Small intestine (tissue), 7 donors: ENCODE measurements at regions not wholly inside any gene's neighbourhood (a gene's known extent, or its start where the extent isn't known, plus 50 kb on each side); places are given as distances from the start of the nearest gene placed in this dataset.

ENCODE experiments used
- DNase-seq, 2 donors: peaks; one replicate each; pipeline versions ENCODE4 v3.0.0 to v3.0.0-alpha.2; 2013
- FAIRE-seq: peaks from 2 replicates; lab custom pipeline; 2012; peaks lifted over from hg19 to GRCh38; lab: Jason Lieb, UNC
- H3K27ac ChIP-seq, 3 donors: one replicate each; pipeline ENCODE4 v1.5.1; 2013; ENCODE audit warnings: low read length in 2 of 3, mild to moderate bottlenecking in 2 of 3, control low read depth in 1 of 3, inconsistent platforms in 1 of 3, low read depth in 1 of 3, moderate library complexity in 1 of 3
- H3K27me3 ChIP-seq, 3 donors: one replicate each; pipeline ENCODE4 v1.6.1; 2013; ENCODE audit warnings: low read length in 3 of 3, inconsistent platforms in 1 of 3; ENCODE audit not compliant: control insufficient read depth in 3 of 3, insufficient read depth in 3 of 3
- H3K36me3 ChIP-seq, 3 donors: one replicate each; pipeline ENCODE4 v1.6.1; 2013; ENCODE audit warnings: low read length in 3 of 3, inconsistent platforms in 1 of 3, low read depth in 1 of 3, mild to moderate bottlenecking in 1 of 3, moderate library complexity in 1 of 3; ENCODE audit not compliant: control insufficient read depth in 3 of 3, insufficient read depth in 2 of 3
- H3K4me1 ChIP-seq, 3 donors: one replicate each; pipeline ENCODE4 v1.6.1; 2013; ENCODE audit warnings: low read length in 2 of 3, inconsistent platforms in 1 of 3, low read depth in 1 of 3, mild to moderate bottlenecking in 1 of 3, moderate library complexity in 1 of 3; ENCODE audit not compliant: control insufficient read depth in 3 of 3, insufficient read depth in 2 of 3
- H3K4me3 ChIP-seq, 3 donors: one replicate each; pipeline ENCODE4 v1.5.1; 2013; ENCODE audit warnings: low read length in 3 of 3, control low read depth in 1 of 3, inconsistent platforms in 1 of 3, low read depth in 1 of 3, mild to moderate bottlenecking in 1 of 3, moderate library complexity in 1 of 3
- H3K9me3 ChIP-seq, 2 donors: one replicate each; pipeline ENCODE4 v1.6.1; 2013; ENCODE audit warnings: low read depth in 1 of 2, low read length in 1 of 2; ENCODE audit not compliant: control insufficient read depth in 2 of 2, insufficient read depth in 1 of 2
- WGBS, 3 donors: extraction: QIAGEN DNeasy Blood & Tissue Kit; methylation state at CpG; one replicate each; pipeline ENCODE4 v1.1.7; 2013; 5-methylcytosine and 5-hydroxymethylcytosine counted together
- donor health status: healthy with polysubstance abuse.
- donor health status: control.
- donor health status: control.
- donor health status: Bipolar disorder and iron deficiency.
- donor health status: healthy.

- DNase-seq = no peak
- WGBS, 3 donors = 73 to 78% (median 75%) methylated on average over 5 of the region's 5 CpGs
These were observed 390.4 kb upstream of the PLXNA2 start for GRCh38 chr1:208634346-208635140.

GRCh38 chr1:208637181-208637580 is 393.0 kb upstream of the PLXNA2 start:
- 68 to 72% (median 72%) methylated on average over 3 of the region's 3 CpGs for WGBS, 3 donors
- no peaks in the 10 kb centered on the region for H3K27me3 ChIP-seq
- FAIRE-seq (no peak), DNase-seq (no peak)
- no peaks in the 10 kb centered on the region for H3K4me1 ChIP-seq
- H3K36me3 ChIP-seq = no peaks in the 10 kb centered on the region
- no peaks in the 10 kb centered on the region for H3K9me3 ChIP-seq
- no peak overlapping the region for H3K27ac ChIP-seq
- no peak overlapping the region for H3K4me3 ChIP-seq

More at GRCh38 chr1:208634346-208635140, 390.4 kb upstream of the PLXNA2 start:
- Histone ChIP-seq H3K4me3 (no peak overlapping the region), H3K4me1 (no peaks in the 10 kb centered on the region), H3K27me3 (no peaks in the 10 kb centered on the region), H3K36me3 (no peaks in the 10 kb centered on the region), H3K9me3 (no peaks in the 10 kb centered on the region), H3K27ac (no peak overlapping the region)
- FAIRE-seq = no peak

DNA sequence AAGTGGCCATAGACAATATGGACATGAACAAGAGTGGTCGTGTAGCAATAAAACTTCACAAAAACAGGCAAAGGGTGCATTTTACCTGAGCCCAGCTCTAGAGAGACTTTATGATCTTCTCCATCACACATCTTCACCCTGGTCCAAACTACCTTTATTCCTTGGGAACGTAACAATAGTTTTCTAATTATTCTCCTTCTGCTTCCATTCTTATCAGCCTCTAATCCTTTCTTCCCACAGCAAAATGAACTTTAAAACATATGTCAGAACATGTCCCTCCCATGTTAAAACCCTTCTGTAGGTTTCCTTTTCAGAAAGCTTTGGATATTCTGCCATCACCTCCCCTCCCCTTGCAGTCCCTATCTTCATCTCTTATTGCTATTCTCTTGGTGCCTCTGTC is 395.2 kb upstream of the PLXNA2 start:
- H3K4me3 ChIP-seq = no peak overlapping the region
- no peaks in the 10 kb centered on the region for H3K9me3 ChIP-seq
- no peak for FAIRE-seq
- H3K36me3 ChIP-seq = no peaks in the 10 kb centered on the region
- no peaks in the 10 kb centered on the region for H3K4me1 ChIP-seq
- H3K27ac ChIP-seq = no peak overlapping the region
- no peaks in the 10 kb centered on the region for H3K27me3 ChIP-seq
- DNase-seq = no peak
- WGBS, 3 donors = 72 to 87% (median 79%) methylated on average over 2 of the region's 2 CpGs

DNA sequence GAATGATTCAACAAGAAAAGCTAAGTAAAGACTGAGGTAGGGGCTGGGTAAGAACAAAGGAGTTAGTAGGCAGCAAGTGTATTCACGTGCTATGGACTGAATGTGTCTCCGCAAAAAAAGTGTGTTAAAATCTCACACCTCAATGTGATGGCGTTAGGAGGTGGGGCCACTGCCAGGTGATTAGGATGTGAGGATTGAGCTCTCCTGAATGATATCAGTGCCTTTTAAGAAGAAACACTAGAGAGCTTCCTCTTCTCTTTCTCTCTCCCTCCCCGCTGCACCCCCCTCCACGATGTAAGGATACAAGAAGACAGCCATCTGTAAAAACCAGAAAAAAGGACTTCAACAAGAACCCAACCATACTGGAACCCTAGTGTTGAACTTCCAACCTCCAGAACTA is 396.1 kb upstream of the PLXNA2 start:
- 61 to 81% (median 69%) methylated on average over 5 of the region's 5 CpGs for WGBS, 3 donors
- no peak overlapping the region for H3K27ac ChIP-seq
- no peaks in the 10 kb centered on the region for H3K36me3 ChIP-seq
- H3K4me3 ChIP-seq = no peak overlapping the region
- DNase-seq (no peak), FAIRE-seq (no peak)
- H3K4me1 ChIP-seq = no peaks in the 10 kb centered on the region
- H3K9me3 ChIP-seq = no peaks in the 10 kb centered on the region
- no peaks in the 10 kb centered on the region for H3K27me3 ChIP-seq

- Histone ChIP-seq H3K9me3 (no peaks in the 10 kb centered on the region), H3K4me1 (no peaks in the 10 kb centered on the region), H3K36me3 (no peaks in the 10 kb centered on the region), H3K4me3 (no peak overlapping the region), H3K27me3 (no peaks in the 10 kb centered on the region), H3K27ac (no peak overlapping the region)
- FAIRE-seq (no peak), DNase-seq (no peak)
- WGBS, 3 donors = 63 to 74% (median 68%) methylated on average over 4 of the region's 4 CpGs
These were observed 397.5 kb upstream of the PLXNA2 start for GRCh38 chr1:208641579-208642280.

- Histone ChIP-seq H3K36me3 (no peaks in the 10 kb centered on the region), H3K27me3 (no peaks in the 10 kb centered on the region), H3K9me3 (no peaks in the 10 kb centered on the region), H3K4me3 (no peak overlapping the region), H3K4me1 (no peaks in the 10 kb centered on the region), H3K27ac (no peak overlapping the region)
- DNase-seq (no peak), FAIRE-seq (no peak)
- 76 to 85% (median 79%) methylated on average over 7 of the region's 7 CpGs for WGBS, 3 donors
These were observed 398.9 kb upstream of the PLXNA2 start for GRCh38 chr1:208643005-208643597.

DNA sequence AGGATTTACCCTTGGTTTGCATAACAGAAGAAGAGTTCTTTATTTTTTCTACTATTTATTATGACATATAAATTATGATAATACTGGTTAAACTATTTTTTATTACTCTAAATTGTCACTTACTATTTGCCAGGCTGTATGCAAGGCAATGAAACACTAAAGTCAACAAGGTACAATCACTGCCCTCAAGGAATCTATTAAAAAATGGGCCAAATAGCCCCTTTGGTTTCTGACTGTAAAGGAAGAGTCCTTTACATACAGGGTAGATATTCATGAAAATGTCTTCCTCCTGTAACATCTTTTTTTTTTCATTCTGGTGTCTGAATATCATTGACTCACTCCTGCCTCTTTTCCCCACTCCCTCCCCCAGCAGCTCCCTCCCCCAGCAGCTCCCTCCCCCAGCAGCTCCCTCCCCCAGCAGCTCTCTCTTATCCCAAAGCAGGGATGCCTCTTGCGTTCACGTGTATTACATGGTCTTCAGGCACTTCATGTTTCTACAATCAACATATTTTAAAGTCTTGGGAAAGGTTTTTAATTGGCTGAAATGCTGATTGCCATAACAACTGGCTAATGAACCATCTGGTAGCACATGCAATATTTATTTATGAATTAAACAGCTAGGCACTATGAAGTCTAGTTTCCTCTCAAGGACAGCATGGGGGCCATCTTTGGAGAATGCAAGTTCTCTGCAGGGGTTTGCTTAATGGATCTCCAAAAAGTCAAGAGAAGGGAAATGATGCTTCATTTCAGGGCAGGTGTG is 400.4 kb upstream of the PLXNA2 start:
- Histone ChIP-seq H3K36me3 (no peaks in the 10 kb centered on the region), H3K4me1 (no peaks in the 10 kb centered on the region), H3K9me3 (no peaks in the 10 kb centered on the region), H3K4me3 (no peak overlapping the region), H3K27me3 (peaks cover 0 to 2% (median 0%) of the 10 kb centered on the region in 3 donors), H3K27ac (no peak overlapping the region)
- DNase-seq (no peak), FAIRE-seq (no peak)
- WGBS, 3 donors = 36 to 53% (median 52%) methylated on average over 2 of the region's 2 CpGs

DNA sequence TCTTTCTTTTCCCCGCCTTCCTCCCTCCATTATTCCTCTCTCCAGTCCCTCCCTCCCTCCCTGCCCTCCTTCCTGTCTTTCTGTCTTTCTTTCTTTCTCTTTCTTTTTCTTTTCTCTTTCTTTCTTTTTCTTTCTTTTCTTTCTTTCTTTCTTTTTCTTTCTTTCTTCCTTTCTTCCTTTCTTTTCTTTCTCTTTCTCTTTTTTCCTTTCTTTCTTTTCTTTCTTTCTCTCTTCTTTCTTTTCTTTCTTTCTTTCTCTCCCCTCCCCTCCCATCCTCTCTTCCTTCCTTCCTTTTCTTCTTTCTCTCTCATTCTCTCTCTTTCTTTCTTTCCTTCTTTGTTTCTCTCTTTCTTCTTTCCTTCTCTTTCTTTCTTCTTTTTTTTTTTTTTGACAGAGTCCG is 402.2 kb upstream of the PLXNA2 start:
- H3K9me3 ChIP-seq = no peaks in the 10 kb centered on the region
- WGBS, 3 donors = 63 to 86% (median 84%) methylated on average over 2 of the region's 2 CpGs
- H3K4me3 ChIP-seq = no peak overlapping the region
- H3K27me3 ChIP-seq = peaks cover 0 to 5% (median 0%) of the 10 kb centered on the region in 3 donors
- H3K36me3 ChIP-seq = no peaks in the 10 kb centered on the region
- no peaks in the 10 kb centered on the region for H3K4me1 ChIP-seq
- DNase-seq (no peak), FAIRE-seq (no peak)
- no peak overlapping the region for H3K27ac ChIP-seq
